ENCODE measurements at regions not wholly inside any gene's neighbourhood (a gene's known extent, or its start where the extent isn't known, plus 50 kb on each side); places are given as distances from the start of the nearest gene placed in this dataset.

DNA sequence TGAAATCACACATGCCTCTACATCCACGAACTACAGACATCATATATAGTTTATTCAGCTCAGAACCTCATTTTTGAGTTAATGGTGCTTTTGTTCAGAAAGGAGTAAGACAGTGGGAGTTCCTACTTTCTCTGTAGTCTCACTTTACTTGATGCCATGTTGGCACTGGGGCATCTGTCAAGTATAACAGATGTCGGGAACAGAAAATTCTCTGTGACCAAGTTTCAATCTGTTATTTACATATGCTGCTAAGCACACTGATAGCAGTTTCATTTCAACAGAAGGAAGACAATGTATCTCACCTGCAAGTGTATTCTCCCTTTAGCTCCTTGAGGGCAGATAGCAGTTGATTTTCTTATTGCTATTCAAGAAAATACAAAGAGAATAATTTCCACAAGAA, 774.1 kb downstream of the METTL4 start:
- DNase-seq (ENCODE audit: low read depth) = no peak
- TF ChIP-seq, protein P1, sequence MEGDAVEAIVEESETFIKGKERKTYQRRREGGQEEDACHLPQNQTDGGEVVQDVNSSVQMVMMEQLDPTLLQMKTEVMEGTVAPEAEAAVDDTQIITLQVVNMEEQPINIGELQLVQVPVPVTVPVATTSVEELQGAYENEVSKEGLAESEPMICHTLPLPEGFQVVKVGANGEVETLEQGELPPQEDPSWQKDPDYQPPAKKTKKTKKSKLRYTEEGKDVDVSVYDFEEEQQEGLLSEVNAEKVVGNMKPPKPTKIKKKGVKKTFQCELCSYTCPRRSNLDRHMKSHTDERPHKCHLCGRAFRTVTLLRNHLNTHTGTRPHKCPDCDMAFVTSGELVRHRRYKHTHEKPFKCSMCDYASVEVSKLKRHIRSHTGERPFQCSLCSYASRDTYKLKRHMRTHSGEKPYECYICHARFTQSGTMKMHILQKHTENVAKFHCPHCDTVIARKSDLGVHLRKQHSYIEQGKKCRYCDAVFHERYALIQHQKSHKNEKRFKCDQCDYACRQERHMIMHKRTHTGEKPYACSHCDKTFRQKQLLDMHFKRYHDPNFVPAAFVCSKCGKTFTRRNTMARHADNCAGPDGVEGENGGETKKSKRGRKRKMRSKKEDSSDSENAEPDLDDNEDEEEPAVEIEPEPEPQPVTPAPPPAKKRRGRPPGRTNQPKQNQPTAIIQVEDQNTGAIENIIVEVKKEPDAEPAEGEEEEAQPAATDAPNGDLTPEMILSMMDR (IDR thresholded peaks at IDR 0.05; ENCODE audit: low read depth, low read length, missing control alignments) = no peak
- H3K4me3 ChIP-seq (ENCODE audit: low read depth, low read length) = no peak overlapping the region

- DNase-seq (ENCODE audit: low read depth) = no peak
- TF ChIP-seq, protein P1 (IDR thresholded peaks at IDR 0.05; ENCODE audit: low read depth, low read length, missing control alignments) = no peak
- H3K4me3 ChIP-seq (ENCODE audit: low read depth, low read length) = no peak overlapping the region
These were observed 765.8 kb downstream of the METTL4 start for GRCh38 chr18:1805521-1805920.

DNA sequence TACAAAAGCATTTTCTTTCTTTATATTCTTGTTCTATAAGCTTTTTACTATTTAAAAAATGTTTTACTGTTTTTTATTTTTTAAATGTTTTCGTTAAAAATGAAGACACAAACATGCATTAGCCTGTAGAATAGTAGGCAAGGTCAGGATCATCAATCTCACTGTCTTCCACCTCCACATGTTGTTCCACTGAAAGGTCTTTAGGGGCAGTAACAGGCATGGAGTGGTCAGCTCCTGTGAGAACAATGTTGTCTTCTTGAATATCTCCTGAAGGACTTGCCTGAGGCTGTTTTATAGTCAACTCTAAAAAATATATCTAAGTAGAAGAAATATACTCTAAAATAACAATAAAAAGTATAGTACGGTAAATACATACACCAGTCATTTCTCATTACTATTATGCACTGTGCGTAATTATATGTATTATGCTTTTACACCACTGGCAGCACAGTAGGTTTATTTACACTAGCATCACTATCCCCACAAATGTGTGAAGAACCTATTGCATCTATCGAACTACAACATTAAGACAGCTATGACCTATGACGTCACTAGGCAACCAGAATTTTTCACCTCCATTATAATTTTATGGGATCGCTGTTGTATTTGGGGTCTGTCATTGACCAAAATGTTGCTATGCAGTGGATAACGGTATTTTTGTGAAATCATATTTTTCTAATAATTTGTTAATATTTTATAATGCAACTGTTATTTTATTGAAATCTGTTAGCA, 764.3 kb downstream of the METTL4 start:
- no peak overlapping the region for H3K4me3 ChIP-seq (ENCODE audit: low read depth, low read length)
- no peak for DNase-seq (ENCODE audit: low read depth)
- TF ChIP-seq, protein P1 (IDR thresholded peaks at IDR 0.05; ENCODE audit: low read depth, low read length, missing control alignments) = no peak

GRCh38 chr18:1811282-1811681, 760.0 kb downstream of the METTL4 start:
- H3K4me3 ChIP-seq (ENCODE audit: low read depth, low read length) = no peak overlapping the region
- TF ChIP-seq, protein P1 (IDR thresholded peaks at IDR 0.05; ENCODE audit: low read depth, low read length, missing control alignments) = no peak
- DNase-seq (ENCODE audit: low read depth) = no peak

GRCh38 chr18:1825296-1825695, 746.0 kb downstream of the METTL4 start:
- DNase-seq (ENCODE audit: low read depth) = no peak
- TF ChIP-seq, protein P1 (IDR thresholded peaks at IDR 0.05; ENCODE audit: low read depth, low read length, missing control alignments) = no peak
- no peak overlapping the region for H3K4me3 ChIP-seq (ENCODE audit: low read depth, low read length)

- TF ChIP-seq, protein P1 (IDR thresholded peaks at IDR 0.05; ENCODE audit: low read depth, low read length, missing control alignments) = no peak
These were observed 730.4 kb downstream of the METTL4 start for GRCh38 chr18:1840878-1841277.

DNA sequence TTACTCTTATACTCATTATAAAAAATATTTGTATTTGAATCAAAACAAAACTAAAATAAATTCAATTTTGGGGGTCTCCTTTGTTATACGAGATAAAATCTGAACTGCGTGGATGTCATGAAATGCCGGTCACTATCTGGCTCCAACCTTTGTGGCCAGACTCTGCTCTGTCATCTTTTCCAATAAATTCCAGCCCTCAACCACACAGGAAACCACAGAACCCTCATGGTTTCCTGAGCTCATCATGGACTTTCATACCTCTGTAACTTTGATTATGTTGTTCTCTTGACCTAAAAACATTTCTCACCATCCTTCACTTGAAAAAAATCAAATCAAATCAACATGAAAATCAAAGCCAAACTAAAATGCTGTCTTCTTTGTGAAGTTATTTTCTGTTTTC, 724.7 kb downstream of the METTL4 start:
- no peak overlapping the region for H3K4me3 ChIP-seq (ENCODE audit: low read depth, low read length)
- TF ChIP-seq, protein P1 (IDR thresholded peaks at IDR 0.05; ENCODE audit: low read depth, low read length, missing control alignments) = no peak

More at GRCh38 chr18:1840878-1841277, 730.4 kb downstream of the METTL4 start:
- DNase-seq (ENCODE audit: low read depth) = no peak
- H3K4me3 ChIP-seq (ENCODE audit: low read depth, low read length) = no peak overlapping the region

More for the DNA sequence above, 724.7 kb downstream of the METTL4 start:
- no peak for DNase-seq (ENCODE audit: low read depth)

Measured in GM12864 (cell line).